RWPE1 (cell line): ENCODE measurements at regions not wholly inside any gene's neighbourhood (a gene's known extent, or its start where the extent isn't known, plus 50 kb on each side); places are given as distances from the start of the nearest gene placed in this dataset.

Source experiments
- CTCF ChIA-PET: fragments of 350-600 bp; sonication (Branson Sonifier 250); formaldehyde crosslinking; extraction: SDS; loops from one replicate; lab custom pipeline; 2021; lab: Yijun Ruan, JAX
- POLR2A ChIA-PET: fragments of 400-600 bp; formaldehyde crosslinking; extraction: SDS; loops from one replicate; lab custom pipeline; 2020; ENCODE audit warnings: antibody characterized with exemption; ENCODE audit not compliant: low non-redundant PET; lab: Yijun Ruan, JAX
- DNase-seq: peaks from one replicate; pipeline ENCODE4 v3.0.0; 2012; ENCODE audit warnings: low spot score
- H3K27ac ChIP-seq: fragments of 450-650 bp; 2 replicates; pipeline ENCODE4 v1.5.1; 2017
- TF ChIP-seq, protein P1 (sequence below): fragments of 450-650 bp; conservative IDR thresholded peaks from 2 replicates; pipeline ENCODE4 v1.5.1; 2017; ENCODE audit warnings: low read depth, mild to moderate bottlenecking

DNA sequence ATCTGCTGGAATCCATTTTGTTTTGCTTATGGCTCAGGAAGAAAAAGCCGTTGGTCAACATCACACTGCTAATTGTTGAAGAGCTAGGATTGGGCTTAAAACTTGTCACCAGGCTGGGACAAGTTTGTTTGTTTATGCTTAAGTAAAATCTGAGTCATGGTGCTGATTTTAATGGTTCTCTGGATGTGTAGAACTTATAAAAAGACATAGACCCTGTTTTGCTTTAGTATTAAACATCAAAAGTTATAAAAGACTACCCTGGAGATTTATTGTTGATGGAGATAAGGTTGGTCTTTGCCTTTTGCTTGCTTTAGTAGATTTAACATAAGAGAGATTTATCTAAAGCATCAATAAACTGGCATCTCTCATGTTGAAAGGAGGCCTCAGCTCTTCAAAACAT is 348.2 kb upstream of the GOLIM4 start:
- POLR2A ChIA-PET = no interaction called here
- CTCF ChIA-PET = interaction anchor here (0.6 to 0.7 kb wide), 2 partner anchors 15 to 1203 kb away, joined by 3 read pairs; no protein-coding TSS in a partner anchor
- H3K27ac ChIP-seq = no peak overlapping the region
- no peak for DNase-seq
- TF ChIP-seq, protein P1, sequence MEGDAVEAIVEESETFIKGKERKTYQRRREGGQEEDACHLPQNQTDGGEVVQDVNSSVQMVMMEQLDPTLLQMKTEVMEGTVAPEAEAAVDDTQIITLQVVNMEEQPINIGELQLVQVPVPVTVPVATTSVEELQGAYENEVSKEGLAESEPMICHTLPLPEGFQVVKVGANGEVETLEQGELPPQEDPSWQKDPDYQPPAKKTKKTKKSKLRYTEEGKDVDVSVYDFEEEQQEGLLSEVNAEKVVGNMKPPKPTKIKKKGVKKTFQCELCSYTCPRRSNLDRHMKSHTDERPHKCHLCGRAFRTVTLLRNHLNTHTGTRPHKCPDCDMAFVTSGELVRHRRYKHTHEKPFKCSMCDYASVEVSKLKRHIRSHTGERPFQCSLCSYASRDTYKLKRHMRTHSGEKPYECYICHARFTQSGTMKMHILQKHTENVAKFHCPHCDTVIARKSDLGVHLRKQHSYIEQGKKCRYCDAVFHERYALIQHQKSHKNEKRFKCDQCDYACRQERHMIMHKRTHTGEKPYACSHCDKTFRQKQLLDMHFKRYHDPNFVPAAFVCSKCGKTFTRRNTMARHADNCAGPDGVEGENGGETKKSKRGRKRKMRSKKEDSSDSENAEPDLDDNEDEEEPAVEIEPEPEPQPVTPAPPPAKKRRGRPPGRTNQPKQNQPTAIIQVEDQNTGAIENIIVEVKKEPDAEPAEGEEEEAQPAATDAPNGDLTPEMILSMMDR = no peak

DNA sequence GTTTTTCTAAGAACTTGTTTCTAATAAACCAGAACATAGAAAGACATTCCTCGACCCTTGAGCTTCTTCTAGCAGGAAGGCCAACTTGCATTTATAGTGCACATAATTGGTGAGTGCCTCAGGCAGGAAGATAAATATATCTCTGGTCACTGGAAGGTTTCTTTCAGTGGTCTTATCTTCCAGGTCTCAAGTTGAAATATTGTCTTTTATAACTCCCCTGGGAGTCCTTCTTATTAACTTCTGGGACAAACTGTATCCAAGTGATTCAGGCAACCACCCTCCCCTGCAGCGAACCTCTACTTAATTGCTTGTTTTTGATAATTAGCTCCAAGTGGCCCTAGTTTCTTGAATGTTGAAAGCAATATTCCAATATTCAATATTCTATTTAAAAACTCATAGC is 346.8 kb upstream of the GOLIM4 start:
- ChIA-PET CTCF (interaction anchor here (0.6 kb wide), 1 partner anchor 17 kb away, joined by 3 read pairs; no protein-coding TSS in a partner anchor), POLR2A (no interaction called here)
- DNase-seq = no peak
- H3K27ac ChIP-seq = no peak overlapping the region
- TF ChIP-seq, protein P1 = no peak

DNA sequence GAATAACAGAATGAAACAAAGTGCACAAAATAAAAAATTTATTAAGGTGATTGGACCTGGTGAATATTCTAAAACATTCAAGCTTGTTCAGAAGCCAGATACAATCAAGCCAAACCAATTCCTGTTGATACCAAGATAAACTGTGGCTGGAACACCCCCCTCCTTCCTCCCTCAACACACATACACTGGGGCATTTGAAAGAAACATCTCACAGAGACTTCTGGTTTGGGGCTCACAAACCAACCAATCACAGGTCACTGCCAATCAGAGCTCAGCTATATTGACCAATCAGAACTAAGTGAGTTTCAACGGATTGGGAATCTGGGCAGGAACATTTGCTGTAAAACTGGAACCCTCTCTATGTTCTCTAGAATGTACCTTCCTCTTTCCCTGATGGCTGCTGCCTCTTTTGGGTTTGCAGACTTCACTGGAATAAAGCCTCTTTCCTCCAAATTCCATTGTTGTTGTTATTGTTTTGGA is 340.6 kb upstream of the GOLIM4 start:
- POLR2A ChIA-PET = interaction anchor here (0.6 kb wide), 1 partner anchor 1168 kb away, joined by 3 read pairs; no protein-coding TSS in a partner anchor
- no peak overlapping the region for H3K27ac ChIP-seq
- no peak for DNase-seq
- TF ChIP-seq, protein P1 = no peak
- CTCF ChIA-PET = no interaction called here

DNA sequence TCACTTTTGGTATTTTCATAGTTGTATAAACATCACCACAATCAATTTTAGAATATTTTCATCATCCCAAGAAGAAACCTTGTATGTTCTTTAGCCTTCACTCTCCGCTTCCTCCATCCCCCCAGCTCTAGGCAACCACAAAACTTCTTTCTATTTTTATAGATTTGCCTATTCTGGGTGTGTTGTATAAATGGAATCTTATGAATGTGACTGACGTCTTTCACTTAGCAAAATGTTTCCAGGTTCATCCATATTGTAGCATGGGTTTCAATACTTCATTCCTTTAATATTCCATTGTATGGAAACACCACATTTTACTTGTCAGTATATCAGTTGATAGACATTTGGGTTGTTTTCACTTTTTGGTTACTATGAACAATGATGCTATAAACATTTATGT is 335.8 kb upstream of the GOLIM4 start:
- ChIA-PET POLR2A (no interaction called here), CTCF (no interaction called here)
- H3K27ac ChIP-seq = no peak overlapping the region
- TF ChIP-seq, protein P1 = no peak
- DNase-seq = no peak

DNA sequence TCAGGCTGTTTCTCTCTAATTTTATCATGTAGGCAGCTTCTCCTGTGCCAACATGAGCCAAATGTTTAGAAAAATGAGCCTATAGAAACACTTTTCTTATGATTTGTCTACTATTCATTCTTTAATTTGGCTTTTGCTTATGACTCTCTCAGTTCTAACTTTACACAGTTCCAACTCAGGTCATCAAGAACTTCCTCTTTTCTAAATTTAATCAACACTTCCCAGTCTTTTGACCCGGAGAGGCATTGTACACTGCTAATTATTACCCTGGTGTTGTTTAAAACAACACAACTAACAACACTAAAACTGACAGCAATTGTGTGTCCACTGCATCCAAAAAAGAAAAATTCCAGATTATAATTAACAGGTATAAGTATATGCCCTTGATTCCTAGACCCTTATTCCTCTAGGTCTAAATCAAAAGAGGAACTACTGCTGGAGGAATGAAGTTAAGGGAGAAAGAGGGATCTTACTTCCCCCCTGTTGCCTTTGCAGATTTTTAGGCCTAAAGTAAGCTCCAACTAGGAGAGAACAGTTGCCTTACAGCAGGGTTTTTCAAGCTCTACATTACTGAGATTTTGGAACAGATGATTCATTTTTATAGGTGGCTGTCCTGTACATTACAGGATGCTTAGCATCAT is 332.2 kb upstream of the GOLIM4 start:
- no peak overlapping the region for H3K27ac ChIP-seq
- ChIA-PET POLR2A (no interaction called here), CTCF (no interaction called here)
- no peak for DNase-seq
- TF ChIP-seq, protein P1 = no peak

DNA sequence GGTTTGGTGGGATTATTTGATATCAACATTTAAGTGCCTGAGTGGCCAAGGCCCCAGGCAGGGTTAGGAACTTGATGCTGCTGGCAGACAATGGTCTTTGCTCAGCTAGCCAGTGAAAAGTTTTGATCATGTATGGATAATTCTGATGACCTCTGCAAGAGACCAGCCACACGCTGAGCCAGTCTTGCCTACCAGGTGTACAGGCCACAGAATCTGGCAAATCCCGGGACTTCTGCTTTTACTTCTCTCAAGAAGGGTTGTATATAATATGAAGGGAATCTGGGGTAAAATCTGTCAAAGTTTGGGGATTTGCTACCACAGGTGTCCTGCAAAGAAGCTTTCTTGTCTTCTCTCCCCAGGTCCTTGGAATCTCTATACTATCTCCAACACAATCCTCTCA is 331.4 kb upstream of the GOLIM4 start:
- ChIA-PET CTCF (interaction anchor here (0.6 kb wide), 1 partner anchor 34 kb away, joined by 3 read pairs; no protein-coding TSS in a partner anchor), POLR2A (no interaction called here)
- no peak for DNase-seq
- TF ChIP-seq, protein P1 = no peak
- no peak overlapping the region for H3K27ac ChIP-seq
